ENCODE measurements at regions not wholly inside any gene's neighbourhood (a gene's known extent, or its start where the extent isn't known, plus 50 kb on each side); places are given as distances from the start of the nearest gene placed in this dataset.

- no peak for TF ChIP-seq CTCF (conservative IDR thresholded peaks at IDR 0.05; ENCODE audit: low read depth, low read length)
- no peak for TF ChIP-seq POLR2A (IDR thresholded peaks at IDR 0.05; ENCODE audit: low read depth, low read length)
- no peak for TF ChIP-seq CHD1 (IDR thresholded peaks at IDR 0.05; ENCODE audit: low read depth, low read length)
- TF ChIP-seq ELK1 (IDR thresholded peaks at IDR 0.05; ENCODE audit: borderline replicate concordance, low read depth, low read length), result no peak
- TF ChIP-seq FOS (IDR thresholded peaks at IDR 0.05; ENCODE audit: low read depth, low read length), result no peak
- no peak for TF ChIP-seq RAD21 (IDR thresholded peaks at IDR 0.05; ENCODE audit: low read length)
- TF ChIP-seq MAZ (IDR thresholded peaks at IDR 0.05; ENCODE audit: borderline replicate concordance, low read depth, low read length), result no peak
- no peak for TF ChIP-seq BHLHE40 (IDR thresholded peaks at IDR 0.05; ENCODE audit: low read depth, low read length)
- no peak for TF ChIP-seq CEBPB (IDR thresholded peaks at IDR 0.05; ENCODE audit: low read depth, low read length)
Observed at GRCh38 chr1:213530611-213531320, 457.0 kb upstream of the PROX1 start.

Measured in IMR-90 (cell line).